OCI-LY7 (cell line): ENCODE measurements at regions not wholly inside any gene's neighbourhood (a gene's known extent, or its start where the extent isn't known, plus 50 kb on each side); places are given as distances from the start of the nearest gene placed in this dataset.

Source experiments
- EZH2phosphoT487 ChIP-seq: fragments of 200-600 bp; sonication (generic); IDR thresholded peaks from 2 replicates; pipeline ENCODE4 v1.6.1; 2018; ENCODE audit warnings: low read depth, borderline replicate concordance, mild to moderate bottlenecking, mixed run types, antibody characterized with exemption, low read length, moderate library complexity, mixed read lengths
- TF ChIP-seq, protein P1 (sequence below): fragments of 200-600 bp; sonication (generic); conservative IDR thresholded peaks from 2 replicates; pipeline ENCODE4 v1.5.1; 2014; ENCODE audit warnings: mild to moderate bottlenecking, antibody characterized with exemption, low read length, moderate library complexity, mixed read lengths

DNA sequence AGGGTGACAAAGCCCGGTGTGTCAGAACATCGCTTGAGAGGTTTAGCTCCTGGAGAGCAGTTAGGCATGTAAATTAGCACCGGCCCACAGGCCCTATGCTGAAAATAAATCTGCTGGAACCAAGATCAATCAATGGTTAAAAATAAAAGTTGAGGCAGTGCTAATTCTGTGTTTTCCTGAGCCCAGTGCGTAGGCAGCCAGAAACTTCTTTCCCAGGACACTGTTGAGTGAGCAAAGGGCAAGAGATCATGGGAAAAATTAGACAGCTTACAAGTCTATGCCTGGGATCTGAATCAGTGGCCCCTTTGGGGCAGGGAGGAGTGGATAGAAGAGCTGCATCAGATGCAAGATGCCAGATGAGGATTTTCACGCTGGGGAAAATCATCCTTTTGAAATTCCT is 539.2 kb downstream of the BUD13 start:
- TF ChIP-seq, protein P1, sequence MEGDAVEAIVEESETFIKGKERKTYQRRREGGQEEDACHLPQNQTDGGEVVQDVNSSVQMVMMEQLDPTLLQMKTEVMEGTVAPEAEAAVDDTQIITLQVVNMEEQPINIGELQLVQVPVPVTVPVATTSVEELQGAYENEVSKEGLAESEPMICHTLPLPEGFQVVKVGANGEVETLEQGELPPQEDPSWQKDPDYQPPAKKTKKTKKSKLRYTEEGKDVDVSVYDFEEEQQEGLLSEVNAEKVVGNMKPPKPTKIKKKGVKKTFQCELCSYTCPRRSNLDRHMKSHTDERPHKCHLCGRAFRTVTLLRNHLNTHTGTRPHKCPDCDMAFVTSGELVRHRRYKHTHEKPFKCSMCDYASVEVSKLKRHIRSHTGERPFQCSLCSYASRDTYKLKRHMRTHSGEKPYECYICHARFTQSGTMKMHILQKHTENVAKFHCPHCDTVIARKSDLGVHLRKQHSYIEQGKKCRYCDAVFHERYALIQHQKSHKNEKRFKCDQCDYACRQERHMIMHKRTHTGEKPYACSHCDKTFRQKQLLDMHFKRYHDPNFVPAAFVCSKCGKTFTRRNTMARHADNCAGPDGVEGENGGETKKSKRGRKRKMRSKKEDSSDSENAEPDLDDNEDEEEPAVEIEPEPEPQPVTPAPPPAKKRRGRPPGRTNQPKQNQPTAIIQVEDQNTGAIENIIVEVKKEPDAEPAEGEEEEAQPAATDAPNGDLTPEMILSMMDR: no peak
- no peak for TF ChIP-seq EZH2phosphoT487
